Posterior vena cava (tissue), 2 donors: ENCODE measurements at regions not wholly inside any gene's neighbourhood (a gene's known extent, or its start where the extent isn't known, plus 50 kb on each side); places are given as distances from the start of the nearest gene placed in this dataset.

Source experiments
- DNase-seq: peaks from one replicate; pipeline ENCODE4 v3.0.0-alpha.2; 2020; ENCODE audit warnings: low spot score
- intact Hi-C, 2 donors: fragments of 100-400 bp; cut with DNase I; formaldehyde crosslinking; loops; one replicate each; pipeline versions ENCODE4 v1.14.1 to v1.14.2; 2022 to 2023
- donor health status: DM: yes; HTN: yes; CAD: no.
- donor health status: DM: yes; HTN: yes; CAD: no.

- intact Hi-C loops: no loop called here
- no peak for DNase-seq
Observed at GRCh38 chr10:120335553-120335952, 121.5 kb upstream of the PLPP4 start.

- intact Hi-C loops: no loop called here
- DNase-seq: no peak
Observed at GRCh38 chr10:120336306-120336910, 120.6 kb upstream of the PLPP4 start.

- intact Hi-C loops: no loop called here
- DNase-seq: no peak
Observed at GRCh38 chr10:120336911-120337540, 120.0 kb upstream of the PLPP4 start.

GRCh38 chr10:120342115-120342714, 114.8 kb upstream of the PLPP4 start:
- no peak for DNase-seq
- intact Hi-C loops: no loop called here

DNA sequence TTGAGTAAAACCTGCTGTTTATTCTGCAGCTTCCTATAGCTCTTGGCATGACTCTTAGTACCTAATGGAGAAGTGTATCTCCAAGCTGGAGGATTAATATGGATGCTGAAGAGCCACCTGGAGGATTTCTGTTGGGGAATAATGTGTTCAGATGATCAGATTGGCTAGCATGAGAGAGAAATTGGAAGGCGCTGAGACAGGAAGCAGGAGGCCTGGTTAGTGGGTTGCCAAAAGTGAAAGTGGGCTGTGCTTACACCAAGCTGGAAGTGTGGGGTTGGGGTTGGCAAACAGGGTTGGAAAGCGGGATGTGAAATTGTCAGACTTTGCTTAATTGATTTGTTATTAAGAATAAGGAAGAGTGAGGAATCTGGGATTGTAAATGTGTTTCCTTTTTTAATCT, 111.8 kb upstream of the PLPP4 start:
- no peak for DNase-seq

GRCh38 chr10:120347644-120348043, 109.4 kb upstream of the PLPP4 start:
- DNase-seq: no peak
- intact Hi-C loops: no loop called here

More for the DNA sequence above, 111.8 kb upstream of the PLPP4 start:
- intact Hi-C loops: no loop called here

GRCh38 chr10:120349069-120349468, 108.0 kb upstream of the PLPP4 start:
- intact Hi-C loops: no loop called here
- no peak for DNase-seq

DNA sequence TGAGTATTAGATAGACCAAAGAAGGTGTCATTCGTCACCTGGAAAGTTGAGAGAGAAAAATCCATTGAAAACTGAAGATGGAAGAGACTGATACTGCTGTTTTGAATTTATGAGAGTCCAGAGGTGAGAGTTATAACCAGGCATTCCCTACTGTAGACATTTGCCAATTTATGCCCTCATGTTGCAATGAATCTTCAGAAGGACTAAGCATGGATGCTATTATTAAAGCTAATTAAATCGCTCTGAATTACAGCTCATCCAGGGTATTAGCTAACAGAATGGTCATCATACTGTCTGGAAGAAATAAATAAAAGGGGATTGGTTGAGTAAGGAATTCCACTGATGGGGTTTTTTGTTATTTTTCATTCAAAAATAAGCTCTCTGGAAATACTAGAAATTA, 101.6 kb upstream of the PLPP4 start:
- no peak for DNase-seq
- intact Hi-C loops: no loop called here

DNA sequence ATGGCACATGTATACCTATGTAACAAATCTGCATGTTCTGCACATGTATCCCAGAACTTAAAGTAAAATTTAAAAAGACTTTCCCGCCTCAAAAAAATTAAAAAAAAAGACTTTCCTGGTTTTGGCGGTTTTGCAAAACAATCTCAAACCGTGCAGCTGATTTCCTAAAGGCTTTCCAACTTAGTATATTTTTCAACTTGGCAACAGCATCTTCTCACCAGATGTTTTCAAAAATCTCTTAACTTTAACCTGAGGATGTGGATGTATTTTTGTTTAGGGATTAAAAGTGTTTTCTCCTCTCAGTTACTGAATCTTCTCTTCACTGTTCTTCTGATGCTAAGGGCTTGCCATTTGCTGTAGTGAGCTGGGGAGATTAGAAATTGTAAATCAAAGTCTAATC, 96.5 kb upstream of the PLPP4 start:
- intact Hi-C loops: no loop called here
- DNase-seq: no peak

DNA sequence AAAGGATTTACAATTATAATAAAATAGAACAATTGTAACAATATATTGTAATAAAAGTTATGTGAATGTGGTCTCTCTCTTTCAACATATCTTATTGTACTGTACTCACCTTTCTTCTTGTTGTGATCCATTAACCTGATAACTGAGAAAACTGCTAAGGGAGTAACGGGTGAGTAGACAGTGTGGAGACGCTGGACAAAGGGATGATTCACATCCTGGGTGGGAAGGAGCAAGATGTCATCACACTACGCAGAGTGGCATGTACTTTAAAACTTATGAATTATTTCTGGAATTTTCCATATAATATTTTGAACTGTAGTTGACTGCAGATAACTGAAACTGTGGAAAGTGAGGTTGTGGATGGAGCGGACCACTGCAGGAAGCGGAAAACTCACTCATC, 91.2 kb upstream of the PLPP4 start:
- intact Hi-C loops: no loop called here
- DNase-seq: no peak

DNA sequence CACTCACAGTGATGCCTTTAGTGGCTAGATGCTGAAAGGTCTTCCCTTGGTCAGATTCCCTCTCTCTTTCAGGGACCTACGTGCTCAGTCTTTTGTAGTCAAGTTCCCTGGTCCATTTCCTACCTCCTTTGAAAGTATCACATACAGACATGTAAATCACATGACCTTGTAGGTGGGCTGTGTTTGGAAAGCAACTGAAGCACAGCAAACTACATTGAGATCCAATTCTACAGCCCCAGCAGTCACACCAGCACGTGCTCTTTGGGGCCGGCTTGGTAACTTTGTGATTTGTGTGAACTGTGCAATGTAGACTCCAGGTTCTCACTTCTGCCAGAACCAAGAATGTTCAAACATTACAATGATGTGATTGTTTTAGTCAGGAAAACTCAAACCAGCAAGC, 89.7 kb upstream of the PLPP4 start:
- DNase-seq: no peak
- intact Hi-C loops: no loop called here

DNA sequence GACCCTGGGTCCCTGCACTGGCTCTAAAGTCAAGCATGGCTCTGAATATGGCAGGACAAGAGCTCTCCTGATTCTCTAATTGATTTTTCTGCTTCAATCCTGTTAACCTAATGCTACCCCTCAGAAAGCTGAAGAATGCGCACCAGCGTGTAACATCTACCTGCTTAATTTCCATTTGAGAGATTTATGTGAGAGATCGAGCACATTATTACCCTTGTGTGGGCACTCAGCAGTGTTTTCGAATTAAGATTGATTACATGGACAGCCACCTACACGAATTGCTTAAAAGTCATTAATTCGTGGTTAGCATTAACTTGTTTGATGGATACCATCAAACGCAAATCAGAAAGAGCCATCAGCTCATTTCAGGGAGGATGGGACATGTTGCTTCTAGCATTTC, 88.7 kb upstream of the PLPP4 start:
- intact Hi-C loops: no loop called here
- no peak for DNase-seq

GRCh38 chr10:120368927-120369326, 88.1 kb upstream of the PLPP4 start:
- no peak for DNase-seq
- intact Hi-C loops: no loop called here

DNA sequence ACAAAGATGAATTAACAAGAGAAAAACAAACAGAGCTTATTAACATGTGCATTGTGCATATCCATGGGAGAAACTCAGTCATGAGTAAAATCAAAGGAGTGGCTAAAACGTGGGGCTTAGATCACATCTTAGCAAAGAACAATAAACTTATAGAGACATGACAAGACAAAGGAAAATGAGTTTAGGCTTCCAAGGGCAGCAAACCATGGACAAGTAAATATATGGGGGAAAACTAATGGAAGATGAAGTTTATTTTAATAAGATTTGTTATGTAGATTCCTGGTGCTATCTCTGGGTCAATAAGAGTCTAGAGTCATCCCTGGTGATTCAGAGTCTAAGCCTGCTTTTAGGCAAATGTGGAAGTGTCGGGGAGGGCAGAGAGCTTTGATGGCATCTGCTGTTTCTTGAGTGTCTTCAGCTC, 87.2 kb upstream of the PLPP4 start:
- DNase-seq: no peak
- intact Hi-C loops: no loop called here

- DNase-seq: no peak
- intact Hi-C loops: no loop called here
Observed at GRCh38 chr10:120371856-120372255, 85.2 kb upstream of the PLPP4 start.

- intact Hi-C loops: no loop called here
- DNase-seq: no peak
Observed at GRCh38 chr10:120372917-120373316, 84.1 kb upstream of the PLPP4 start.

DNA sequence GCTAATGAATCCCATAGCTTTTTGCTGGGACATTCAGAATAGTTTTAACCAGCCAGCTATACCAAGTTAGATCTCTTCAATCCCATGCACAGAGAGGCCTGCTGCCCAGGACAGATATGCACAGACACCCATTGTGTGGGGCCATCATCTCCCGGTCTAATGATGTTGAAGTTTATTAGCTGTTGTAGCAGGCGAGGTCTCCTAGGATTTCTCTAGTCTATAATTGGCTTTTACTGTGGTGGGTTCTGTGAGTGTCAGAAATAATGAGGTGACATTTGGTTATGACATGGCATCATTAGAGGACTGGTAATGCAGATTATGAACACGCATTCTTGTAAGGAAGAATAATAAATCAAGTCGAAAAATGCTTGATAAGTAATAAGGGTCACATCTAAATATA, 81.4 kb upstream of the PLPP4 start:
- intact Hi-C loops: no loop called here
- no peak for DNase-seq

DNA sequence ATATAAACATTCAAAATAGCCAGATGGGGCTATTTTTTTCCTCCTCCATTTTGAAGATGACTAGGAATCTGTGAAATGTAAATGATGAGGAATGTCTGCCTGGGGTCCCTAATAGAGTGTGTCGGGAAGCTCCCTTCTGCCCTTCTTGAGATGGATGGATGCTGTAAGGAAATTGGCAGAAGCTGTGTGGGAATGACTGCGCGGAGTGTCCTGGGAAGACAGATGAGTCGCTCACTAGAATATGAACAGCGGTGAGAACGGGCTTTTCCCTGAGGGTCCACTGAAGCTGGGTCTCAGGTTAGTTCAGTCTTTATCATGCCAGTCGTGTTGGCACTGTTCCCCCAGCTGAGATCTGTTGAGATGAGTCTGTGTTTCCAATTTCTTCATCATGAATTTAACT, 75.1 kb upstream of the PLPP4 start:
- intact Hi-C loops: no loop called here
- DNase-seq: no peak

- intact Hi-C loops: no loop called here
Observed at GRCh38 chr10:120382360-120382759, 74.7 kb upstream of the PLPP4 start.

GRCh38 chr10:120385992-120386391, 71.0 kb upstream of the PLPP4 start:
- intact Hi-C loops: no loop called here
- no peak for DNase-seq

More at GRCh38 chr10:120382360-120382759, 74.7 kb upstream of the PLPP4 start:
- DNase-seq: no peak

DNA sequence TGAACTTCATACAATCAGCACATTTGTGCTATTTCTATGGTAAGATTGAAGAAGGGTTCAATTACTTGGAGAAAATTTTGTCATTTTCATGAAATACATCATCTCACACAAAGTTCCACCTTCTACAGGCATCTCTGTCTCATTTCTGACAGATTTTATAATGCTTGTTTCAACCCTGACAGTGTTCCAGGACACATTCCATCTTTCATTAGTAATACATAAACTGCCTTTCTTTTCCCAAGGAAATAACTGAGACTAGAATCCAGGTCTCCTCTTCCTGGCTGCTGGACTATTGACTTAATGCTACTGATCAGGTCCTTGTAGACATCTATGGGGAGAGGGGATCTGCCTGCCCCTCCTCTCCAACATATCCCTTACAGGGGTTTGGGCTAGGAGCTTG, 70.1 kb upstream of the PLPP4 start:
- intact Hi-C loops: no loop called here

More for the DNA sequence above, 70.1 kb upstream of the PLPP4 start:
- no peak for DNase-seq
